Activated CD8-positive, alpha-beta T cell treated with anti-CD3 and anti-CD28 coated beads for 36 hours (primary cell): ENCODE measurements at regions not wholly inside any gene's neighbourhood (a gene's known extent, or its start where the extent isn't known, plus 50 kb on each side); places are given as distances from the start of the nearest gene placed in this dataset.
"Not testable (repeated sequence)": the region's sequence is repeated elsewhere in the genome, so short reads cannot be mapped to it uniquely, and the experiment has no call there.

Experiments
- ATAC-seq: fragments of 200-7000 bp; cut with Tn5 transposase; one replicate; pipeline ENCODE4 v1.10.0; 2021; ENCODE audit warnings: mild to moderate bottlenecking, moderate library complexity
- CTCF ChIA-PET: fragments of 350-600 bp; sonication (Branson Sonifier 250); formaldehyde crosslinking; loops from one replicate; lab custom pipeline; 2021; ENCODE audit warnings: antibody characterized with exemption; lab: Charles Lee
- POLR2A ChIA-PET: fragments of 350-600 bp; sonication (Branson Sonifier 250); formaldehyde crosslinking; loops from one replicate; lab custom pipeline; 2021; ENCODE audit warnings: antibody characterized with exemption; lab: Charles Lee
- DNase-seq: peaks from one replicate; pipeline ENCODE4 v3.0.0-alpha.2; 2020
- H3K27ac Mint-ChIP-seq: one replicate; pipeline ENCODE4 v1.8.0; 2021; ENCODE audit warnings: mild to moderate bottlenecking, mixed read lengths
- H3K27me3 Mint-ChIP-seq: one replicate; pipeline ENCODE4 v1.8.0; 2021; ENCODE audit warnings: mixed read lengths
- H3K36me3 Mint-ChIP-seq: one replicate; pipeline ENCODE4 v1.8.0; 2021; ENCODE audit warnings: low read depth, mixed read lengths
- H3K4me1 Mint-ChIP-seq: one replicate; pipeline ENCODE4 v1.8.0; 2021; ENCODE audit warnings: low read depth, mixed read lengths
- H3K4me3 Mint-ChIP-seq: one replicate; pipeline ENCODE4 v1.8.0; 2021; ENCODE audit warnings: mild to moderate bottlenecking, moderate library complexity, mixed read lengths
- H3K9me3 Mint-ChIP-seq: one replicate; pipeline ENCODE4 v1.8.0; 2021; ENCODE audit warnings: mixed read lengths
- intact Hi-C: fragments of 100-400 bp; cut with micrococcal nuclease; formaldehyde crosslinking; loops from one replicate; pipeline ENCODE4 v1.10.0; 2022

- H3K27me3 Mint-ChIP-seq, H3K4me1 Mint-ChIP-seq, POLR2A ChIA-PET, H3K27ac Mint-ChIP-seq, DNase-seq, H3K4me3 Mint-ChIP-seq, CTCF ChIA-PET, H3K9me3 Mint-ChIP-seq, intact Hi-C loops, ATAC-seq, H3K36me3 Mint-ChIP-seq: not testable (repeated sequence)
Observed at GRCh38 chr21:9361615-9362014, 1159.8 kb upstream of the TPTE start.

GRCh38 chr21:9362309-9362708 is 1159.1 kb upstream of the TPTE start:
- H3K27me3 Mint-ChIP-seq, H3K36me3 Mint-ChIP-seq, H3K4me3 Mint-ChIP-seq, H3K27ac Mint-ChIP-seq, POLR2A ChIA-PET, H3K9me3 Mint-ChIP-seq, intact Hi-C loops, CTCF ChIA-PET, ATAC-seq, DNase-seq, H3K4me1 Mint-ChIP-seq: not testable (repeated sequence)

GRCh38 chr21:9365815-9366214 is 1155.6 kb upstream of the TPTE start:
- POLR2A ChIA-PET, ATAC-seq, H3K27me3 Mint-ChIP-seq, H3K36me3 Mint-ChIP-seq, H3K27ac Mint-ChIP-seq, H3K4me3 Mint-ChIP-seq, DNase-seq, H3K4me1 Mint-ChIP-seq, CTCF ChIA-PET, H3K9me3 Mint-ChIP-seq, intact Hi-C loops: not testable (repeated sequence)

DNA sequence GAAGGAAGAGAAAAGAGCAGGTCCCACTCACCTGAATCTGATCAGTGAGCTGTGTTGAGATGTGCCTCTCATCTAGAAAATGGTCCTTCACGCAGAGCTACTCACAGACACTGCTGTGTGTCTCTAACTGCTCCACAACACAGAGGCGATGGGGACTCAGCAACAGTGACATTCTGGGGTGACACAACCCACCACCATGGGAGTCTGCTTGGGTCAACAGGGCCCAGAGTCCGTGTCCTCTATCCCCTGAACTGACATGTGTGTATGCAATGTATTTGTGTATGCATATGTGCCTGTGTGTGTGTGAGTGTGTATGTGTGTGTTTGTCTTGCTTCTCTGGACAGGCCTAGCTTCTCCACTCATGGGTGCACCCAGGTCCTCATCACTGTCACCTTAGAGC is 1154.8 kb upstream of the TPTE start:
- POLR2A ChIA-PET = not testable (repeated sequence)

More for the DNA sequence above, 1154.8 kb upstream of the TPTE start:
- DNase-seq, intact Hi-C loops, H3K27me3 Mint-ChIP-seq, H3K36me3 Mint-ChIP-seq, H3K27ac Mint-ChIP-seq, H3K4me3 Mint-ChIP-seq, H3K4me1 Mint-ChIP-seq, ATAC-seq, H3K9me3 Mint-ChIP-seq: not testable (repeated sequence)
- CTCF ChIA-PET = interaction anchor here (0.5 kb wide), 1 partner anchor 9 kb away, joined by 3 read pairs; no protein-coding TSS in a partner anchor
